AG09309 (cell line): ENCODE measurements at regions not wholly inside any gene's neighbourhood (a gene's known extent, or its start where the extent isn't known, plus 50 kb on each side); places are given as distances from the start of the nearest gene placed in this dataset.

Experiments used
- DNase-seq: peaks from one replicate; pipeline ENCODE4 v3.0.0-alpha.2; 2010; ENCODE audit warnings: low read depth
- H3K4me3 ChIP-seq: 2 replicates; pipeline ENCODE4 v1.5.1; 2011; ENCODE audit warnings: mild to moderate bottlenecking, low read depth, low read length, moderate library complexity; ENCODE audit not compliant: control insufficient read depth
- TF ChIP-seq, protein P1 (sequence below): IDR thresholded peaks from 2 replicates; pipeline ENCODE4 v1.5.1; 2011; ENCODE audit warnings: mild to moderate bottlenecking, low read depth, low read length, inconsistent platforms; ENCODE audit not compliant: insufficient read depth, control insufficient read depth; ENCODE audit errors: missing control alignments

DNA sequence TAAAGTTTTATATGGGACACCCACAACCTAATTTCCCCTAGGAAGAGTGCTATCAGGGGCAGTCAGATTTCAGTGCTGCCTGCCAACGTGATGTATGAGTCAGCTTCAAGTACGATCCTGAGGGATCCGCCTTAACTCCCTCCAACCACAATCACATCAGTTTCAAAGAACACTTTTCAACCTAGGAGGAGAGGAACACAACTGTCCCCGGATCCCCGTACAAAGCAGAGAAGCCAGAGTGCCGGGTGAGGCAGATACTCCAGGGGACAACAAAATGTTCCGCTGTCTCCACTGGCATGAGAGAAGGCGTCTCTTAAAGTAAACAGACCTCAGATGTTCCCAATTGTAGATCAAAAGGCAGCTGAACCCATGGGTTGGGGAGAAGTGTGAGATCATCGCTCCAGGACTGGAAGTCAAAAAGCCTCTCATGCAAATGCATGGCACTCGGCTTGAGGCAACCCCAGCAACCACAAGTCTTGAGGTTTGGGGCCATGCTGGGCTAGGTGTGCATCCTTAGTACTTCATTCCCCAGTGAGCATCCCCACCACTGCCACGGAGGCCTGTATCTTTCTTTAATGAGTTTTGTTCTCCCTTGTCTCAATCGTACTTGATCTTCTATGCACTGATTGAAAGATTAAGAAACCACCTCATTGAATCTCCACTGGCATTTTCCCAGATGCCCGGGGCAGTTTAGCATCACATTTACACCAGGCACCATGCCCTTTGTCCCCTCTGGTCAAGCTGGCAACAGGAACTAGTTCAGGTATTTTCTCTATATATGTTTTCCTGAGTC lies 91.0 kb upstream of the CCBE1 start:
- peak; percentile 46 for DNase-seq
- peak overlapping the region; percentile 29 for H3K4me3 ChIP-seq
- TF ChIP-seq, protein P1, sequence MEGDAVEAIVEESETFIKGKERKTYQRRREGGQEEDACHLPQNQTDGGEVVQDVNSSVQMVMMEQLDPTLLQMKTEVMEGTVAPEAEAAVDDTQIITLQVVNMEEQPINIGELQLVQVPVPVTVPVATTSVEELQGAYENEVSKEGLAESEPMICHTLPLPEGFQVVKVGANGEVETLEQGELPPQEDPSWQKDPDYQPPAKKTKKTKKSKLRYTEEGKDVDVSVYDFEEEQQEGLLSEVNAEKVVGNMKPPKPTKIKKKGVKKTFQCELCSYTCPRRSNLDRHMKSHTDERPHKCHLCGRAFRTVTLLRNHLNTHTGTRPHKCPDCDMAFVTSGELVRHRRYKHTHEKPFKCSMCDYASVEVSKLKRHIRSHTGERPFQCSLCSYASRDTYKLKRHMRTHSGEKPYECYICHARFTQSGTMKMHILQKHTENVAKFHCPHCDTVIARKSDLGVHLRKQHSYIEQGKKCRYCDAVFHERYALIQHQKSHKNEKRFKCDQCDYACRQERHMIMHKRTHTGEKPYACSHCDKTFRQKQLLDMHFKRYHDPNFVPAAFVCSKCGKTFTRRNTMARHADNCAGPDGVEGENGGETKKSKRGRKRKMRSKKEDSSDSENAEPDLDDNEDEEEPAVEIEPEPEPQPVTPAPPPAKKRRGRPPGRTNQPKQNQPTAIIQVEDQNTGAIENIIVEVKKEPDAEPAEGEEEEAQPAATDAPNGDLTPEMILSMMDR = no peak

DNA sequence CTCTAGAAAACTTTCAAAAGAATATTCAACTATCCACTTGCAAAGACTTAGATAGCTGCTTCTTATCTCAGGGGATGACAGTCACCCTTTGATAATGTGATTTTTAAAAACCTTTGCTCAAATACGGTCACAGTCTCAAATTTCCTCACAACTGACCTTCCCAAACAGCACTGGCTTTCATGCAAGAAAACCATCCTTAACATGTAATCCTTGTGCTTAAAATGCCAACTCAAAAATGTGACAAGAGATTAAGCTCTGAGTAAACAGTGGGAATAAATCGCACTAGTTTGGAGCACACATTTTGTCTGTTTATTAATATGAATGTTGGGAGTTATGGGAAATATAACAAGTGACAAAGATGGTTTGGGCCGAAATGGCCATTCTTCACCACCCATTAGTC lies 87.5 kb upstream of the CCBE1 start:
- no peak overlapping the region for H3K4me3 ChIP-seq
- TF ChIP-seq, protein P1 = no peak

DNA sequence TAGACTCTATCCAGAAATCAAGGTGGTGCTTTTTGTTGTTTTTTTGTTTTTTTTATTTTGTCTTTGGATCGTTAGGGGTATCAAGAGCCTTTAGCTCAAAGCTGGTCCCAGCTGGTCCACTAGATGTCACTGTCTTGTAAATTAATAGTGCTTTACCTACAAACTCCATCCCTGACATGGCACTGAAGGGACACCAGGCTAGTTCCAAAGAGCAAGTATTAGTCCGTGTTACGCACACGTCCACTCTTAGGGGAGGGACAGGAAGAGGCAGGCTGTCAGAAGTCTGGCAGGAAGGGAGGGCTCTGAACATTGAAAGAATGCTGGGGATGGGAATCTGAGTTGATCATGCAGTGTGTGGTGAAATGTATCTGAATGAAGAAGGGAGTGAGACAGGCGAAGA lies 85.9 kb upstream of the CCBE1 start:
- peak; percentile 43 for DNase-seq
- TF ChIP-seq, protein P1 = peak; percentile 64
- H3K4me3 ChIP-seq = no peak overlapping the region

More for the DNA sequence above, 87.5 kb upstream of the CCBE1 start:
- no peak for DNase-seq

DNA sequence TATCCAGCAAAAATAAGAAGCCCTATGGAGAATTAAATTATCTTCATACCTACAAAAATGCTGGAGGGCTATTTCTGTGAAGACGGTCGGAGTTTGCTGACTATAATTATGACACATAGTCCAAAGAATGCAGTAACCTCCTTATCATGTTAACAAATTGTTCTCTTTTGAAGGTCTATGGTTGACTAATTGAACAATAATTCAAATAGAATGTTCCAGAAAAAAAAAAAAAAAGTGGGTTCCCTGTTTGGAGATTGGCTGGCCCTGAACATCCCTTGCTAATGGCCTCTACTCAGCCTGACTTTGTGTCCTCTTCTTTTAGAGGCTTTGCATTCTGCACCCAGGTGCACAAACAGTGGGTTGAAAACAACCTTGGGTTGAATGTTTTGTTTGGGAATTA lies 82.8 kb upstream of the CCBE1 start:
- TF ChIP-seq, protein P1 = no peak
- H3K4me3 ChIP-seq = no peak overlapping the region
- DNase-seq = peak; percentile 52

DNA sequence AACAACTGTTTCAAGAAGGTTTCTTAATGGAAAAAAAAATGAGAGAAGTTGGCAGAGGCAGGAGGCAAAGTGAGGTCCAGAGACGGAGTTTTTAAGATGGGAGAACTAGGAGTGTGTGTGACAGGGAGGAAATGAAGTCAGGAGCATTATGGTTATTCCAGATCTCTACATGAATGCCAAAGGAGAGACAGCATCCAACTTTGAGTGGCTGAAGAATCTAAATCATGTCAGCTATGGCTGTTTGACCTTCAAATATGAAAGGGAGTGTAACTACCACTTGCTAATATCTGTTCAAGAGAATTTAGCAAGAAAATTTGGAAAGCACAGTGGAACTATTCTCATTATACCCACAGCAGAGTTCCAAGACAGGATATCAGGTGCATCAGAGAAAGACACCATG lies 81.2 kb upstream of the CCBE1 start:
- no peak for DNase-seq
- TF ChIP-seq, protein P1 = no peak
- H3K4me3 ChIP-seq = no peak overlapping the region

DNA sequence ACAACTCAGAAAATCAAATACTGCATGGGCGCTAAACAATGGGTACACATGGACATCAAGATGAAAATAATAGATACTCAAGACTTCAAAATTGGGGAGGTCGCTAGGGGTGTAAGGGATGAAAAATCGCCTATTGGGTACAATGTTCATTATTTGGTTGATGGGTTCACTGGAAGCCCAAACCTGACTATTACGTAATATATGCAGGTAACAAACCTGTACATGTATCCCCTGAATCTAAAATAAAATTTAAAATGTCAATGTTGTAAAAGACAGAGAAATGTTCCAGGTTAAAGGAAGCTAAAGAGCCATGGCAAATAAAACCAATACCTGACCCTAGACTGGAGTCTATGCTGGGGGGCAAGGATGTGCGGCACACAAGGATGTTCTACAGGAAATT lies 80.4 kb upstream of the CCBE1 start:
- TF ChIP-seq, protein P1 = no peak
- no peak overlapping the region for H3K4me3 ChIP-seq
- no peak for DNase-seq
